ENCODE measurements at regions not wholly inside any gene's neighbourhood (a gene's known extent, or its start where the extent isn't known, plus 50 kb on each side); places are given as distances from the start of the nearest gene placed in this dataset.

DNA sequence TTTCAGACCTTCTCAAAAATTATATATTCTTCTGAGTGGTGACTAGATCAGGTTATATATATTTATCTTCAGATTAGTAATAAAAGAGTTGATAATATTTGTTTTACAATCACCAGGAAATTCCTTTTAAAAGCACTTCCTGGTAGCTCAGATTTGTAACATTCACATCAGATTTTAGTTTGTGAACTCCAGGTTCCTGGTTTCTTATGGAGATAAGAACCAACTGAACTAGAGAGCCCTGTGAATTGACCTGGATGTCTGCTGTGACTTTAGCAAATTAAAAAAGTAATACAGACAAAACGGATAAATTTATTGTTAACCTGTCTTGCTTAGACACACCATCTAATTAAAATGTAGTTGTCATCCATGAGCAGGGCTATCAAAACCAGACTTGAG, 868.7 kb downstream of the BCL11A start:
- H3K27me3 ChIP-seq (ENCODE audit: control insufficient read depth in 1 of 2, insufficient read depth in 2 of 2, low read length in 2 of 2), result no peaks in the 10 kb centered on the region
- no peak overlapping the region for H3K9ac ChIP-seq (ENCODE audit: low read length)
- no peak overlapping the region for H3K4me3 ChIP-seq (ENCODE audit: low read depth in 1 of 2, low read length in 2 of 2)
- H3K9me3 ChIP-seq (ENCODE audit: low read length), result no peaks in the 10 kb centered on the region
- H3K27ac ChIP-seq (ENCODE audit: low read depth, low read length), result no peak overlapping the region
- no peaks in the 10 kb centered on the region for H3K4me1 ChIP-seq (ENCODE audit: insufficient read depth, low read length)
- no peaks in the 10 kb centered on the region for H3K36me3 ChIP-seq (ENCODE audit: insufficient read depth, low read length)

DNA sequence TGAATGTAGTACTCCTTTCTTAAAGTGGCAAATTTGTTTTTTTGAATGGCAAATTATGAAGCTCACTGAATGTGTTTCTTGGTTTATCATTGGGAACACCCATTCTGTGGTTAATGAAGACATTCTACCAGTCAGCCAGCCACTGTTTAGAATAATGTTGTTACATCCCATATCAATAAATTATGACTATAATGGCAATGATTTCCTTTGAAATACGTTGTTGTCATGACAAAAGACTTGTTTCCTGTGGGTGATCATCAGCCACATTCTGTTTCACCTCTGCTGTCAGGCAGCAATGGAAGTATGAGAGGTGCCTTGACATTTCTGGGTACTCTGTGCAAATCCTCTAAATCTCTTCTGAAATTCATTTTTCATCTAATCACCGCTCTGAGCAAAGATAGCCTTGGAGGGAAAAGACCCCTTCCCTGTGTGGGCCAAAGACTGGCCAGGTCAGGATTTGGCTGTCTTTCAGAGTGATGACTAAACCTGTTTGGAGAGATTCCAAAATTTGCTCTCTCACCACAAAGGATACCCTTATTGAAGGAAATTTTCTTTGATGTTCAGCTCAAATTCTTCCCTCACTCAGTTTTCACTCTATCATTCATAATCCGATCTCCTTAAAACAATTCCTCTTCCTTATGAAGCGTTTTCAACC, 869.2 kb downstream of the BCL11A start:
- Histone ChIP-seq H3K9ac (ENCODE audit: low read length) (no peak overlapping the region), H3K36me3 (ENCODE audit: insufficient read depth, low read length) (no peaks in the 10 kb centered on the region), H3K4me3 (ENCODE audit: low read depth in 1 of 2, low read length in 2 of 2) (no peak overlapping the region), H3K27me3 (ENCODE audit: control insufficient read depth in 1 of 2, insufficient read depth in 2 of 2, low read length in 2 of 2) (no peaks in the 10 kb centered on the region), H3K27ac (ENCODE audit: low read depth, low read length) (no peak overlapping the region), H3K4me1 (ENCODE audit: insufficient read depth, low read length) (no peaks in the 10 kb centered on the region), H3K9me3 (ENCODE audit: low read length) (no peaks in the 10 kb centered on the region)

DNA sequence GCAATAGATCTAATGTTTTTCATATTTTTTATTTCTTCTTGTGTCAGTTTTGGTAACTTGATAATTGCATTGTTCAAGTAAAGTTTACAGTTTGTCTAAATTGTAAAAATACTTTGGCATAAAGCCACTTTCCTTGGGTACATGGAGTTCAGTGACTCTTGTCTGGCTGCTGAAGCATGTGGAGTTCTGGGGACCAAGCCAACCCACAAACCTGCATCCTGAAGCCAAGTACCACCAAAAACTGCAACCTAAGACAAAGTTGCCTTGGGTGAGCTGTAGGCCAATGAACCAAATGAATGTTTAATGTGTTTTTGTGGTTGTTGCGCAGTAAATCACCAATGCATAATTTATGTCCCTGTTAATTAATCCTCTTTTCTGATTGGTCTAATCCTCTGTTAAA, 872.6 kb downstream of the BCL11A start:
- no peaks in the 10 kb centered on the region for H3K36me3 ChIP-seq (ENCODE audit: insufficient read depth, low read length)
- no peaks in the 10 kb centered on the region for H3K4me1 ChIP-seq (ENCODE audit: insufficient read depth, low read length)
- no peak overlapping the region for H3K27ac ChIP-seq (ENCODE audit: low read depth, low read length)
- no peak overlapping the region for H3K4me3 ChIP-seq (ENCODE audit: low read depth in 1 of 2, low read length in 2 of 2)
- no peaks in the 10 kb centered on the region for H3K9me3 ChIP-seq (ENCODE audit: low read length)
- no peaks in the 10 kb centered on the region for H3K27me3 ChIP-seq (ENCODE audit: control insufficient read depth in 1 of 2, insufficient read depth in 2 of 2, low read length in 2 of 2)
- no peak overlapping the region for H3K9ac ChIP-seq (ENCODE audit: low read length)

DNA sequence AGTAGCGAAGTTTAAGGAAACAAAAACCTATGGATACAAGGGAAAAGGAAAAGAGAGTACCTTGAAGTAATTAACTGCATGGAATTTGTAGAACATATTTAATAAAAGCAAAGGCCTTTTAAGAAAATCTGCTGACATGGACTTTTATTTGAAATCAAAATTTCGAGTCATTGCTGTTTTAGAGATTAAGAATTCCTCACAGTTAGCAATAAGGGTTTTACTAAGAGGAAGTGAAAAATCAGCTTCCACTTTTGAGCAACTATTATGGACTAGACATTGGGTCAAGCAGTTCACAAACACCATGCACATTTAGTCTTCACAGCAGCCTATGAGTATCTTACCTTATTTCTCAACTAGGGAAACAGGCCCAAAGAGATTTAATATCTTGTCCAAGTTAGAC, 876.3 kb downstream of the BCL11A start:
- Histone ChIP-seq H3K27ac (ENCODE audit: low read depth, low read length) (no peak overlapping the region), H3K9ac (ENCODE audit: low read length) (no peak overlapping the region), H3K4me3 (ENCODE audit: low read depth in 1 of 2, low read length in 2 of 2) (no peak overlapping the region), H3K9me3 (ENCODE audit: low read length) (no peaks in the 10 kb centered on the region), H3K4me1 (ENCODE audit: insufficient read depth, low read length) (no peaks in the 10 kb centered on the region), H3K36me3 (ENCODE audit: insufficient read depth, low read length) (no peaks in the 10 kb centered on the region), H3K27me3 (ENCODE audit: control insufficient read depth in 1 of 2, insufficient read depth in 2 of 2, low read length in 2 of 2) (no peaks in the 10 kb centered on the region)

DNA sequence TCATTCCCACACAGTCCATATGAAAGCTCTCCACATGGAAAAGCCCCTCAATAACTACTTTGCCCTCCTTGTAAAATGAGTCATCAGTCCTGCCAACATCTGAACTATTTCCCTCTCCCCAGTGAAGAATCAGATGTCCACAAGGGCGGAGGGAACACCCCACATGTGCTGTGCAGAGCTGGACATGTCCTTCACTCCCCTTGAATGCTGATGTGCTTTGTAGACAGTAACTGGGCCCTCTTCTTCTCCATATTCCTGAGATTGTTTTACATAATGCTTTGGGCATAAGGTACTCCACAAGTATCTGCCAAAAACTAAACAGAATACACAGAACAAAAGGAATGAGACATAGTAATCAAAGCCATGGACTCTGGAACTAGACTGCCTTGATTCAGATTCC, 879.4 kb downstream of the BCL11A start:
- no peaks in the 10 kb centered on the region for H3K4me1 ChIP-seq (ENCODE audit: insufficient read depth, low read length)
- no peaks in the 10 kb centered on the region for H3K36me3 ChIP-seq (ENCODE audit: insufficient read depth, low read length)
- no peak overlapping the region for H3K9ac ChIP-seq (ENCODE audit: low read length)
- H3K27me3 ChIP-seq (ENCODE audit: control insufficient read depth in 1 of 2, insufficient read depth in 2 of 2, low read length in 2 of 2), result no peaks in the 10 kb centered on the region
- H3K9me3 ChIP-seq (ENCODE audit: low read length), result no peaks in the 10 kb centered on the region
- H3K4me3 ChIP-seq (ENCODE audit: low read depth in 1 of 2, low read length in 2 of 2), result no peak overlapping the region
- H3K27ac ChIP-seq (ENCODE audit: low read depth, low read length), result no peak overlapping the region

DNA sequence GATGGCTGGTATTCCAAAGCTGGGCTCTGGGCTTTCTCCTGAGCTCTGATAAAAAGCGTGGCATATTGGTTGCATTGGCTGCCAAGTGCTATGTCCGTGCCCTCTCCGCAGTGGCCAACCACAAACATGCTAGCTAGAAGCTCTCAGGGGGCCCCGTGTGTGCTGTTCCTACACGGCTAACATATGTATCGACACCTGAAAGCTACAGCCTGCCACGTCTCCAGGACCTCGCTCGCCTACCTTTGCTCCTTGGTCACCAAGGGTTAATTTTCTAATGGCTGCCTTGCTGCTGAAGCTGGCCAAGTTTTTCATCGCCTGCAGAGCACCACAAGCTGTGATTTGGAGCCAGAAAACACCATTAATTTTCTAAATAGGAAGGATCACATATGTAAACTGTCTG, 888.4 kb downstream of the BCL11A start:
- Histone ChIP-seq H3K9me3 (ENCODE audit: low read length) (no peaks in the 10 kb centered on the region), H3K27ac (ENCODE audit: low read depth, low read length) (no peak overlapping the region), H3K9ac (ENCODE audit: low read length) (no peak overlapping the region), H3K4me1 (ENCODE audit: insufficient read depth, low read length) (no peaks in the 10 kb centered on the region), H3K4me3 (ENCODE audit: low read depth in 1 of 2, low read length in 2 of 2) (no peak overlapping the region), H3K36me3 (ENCODE audit: insufficient read depth, low read length) (no peaks in the 10 kb centered on the region), H3K27me3 (ENCODE audit: control insufficient read depth in 1 of 2, insufficient read depth in 2 of 2, low read length in 2 of 2) (no peaks in the 10 kb centered on the region)

DNA sequence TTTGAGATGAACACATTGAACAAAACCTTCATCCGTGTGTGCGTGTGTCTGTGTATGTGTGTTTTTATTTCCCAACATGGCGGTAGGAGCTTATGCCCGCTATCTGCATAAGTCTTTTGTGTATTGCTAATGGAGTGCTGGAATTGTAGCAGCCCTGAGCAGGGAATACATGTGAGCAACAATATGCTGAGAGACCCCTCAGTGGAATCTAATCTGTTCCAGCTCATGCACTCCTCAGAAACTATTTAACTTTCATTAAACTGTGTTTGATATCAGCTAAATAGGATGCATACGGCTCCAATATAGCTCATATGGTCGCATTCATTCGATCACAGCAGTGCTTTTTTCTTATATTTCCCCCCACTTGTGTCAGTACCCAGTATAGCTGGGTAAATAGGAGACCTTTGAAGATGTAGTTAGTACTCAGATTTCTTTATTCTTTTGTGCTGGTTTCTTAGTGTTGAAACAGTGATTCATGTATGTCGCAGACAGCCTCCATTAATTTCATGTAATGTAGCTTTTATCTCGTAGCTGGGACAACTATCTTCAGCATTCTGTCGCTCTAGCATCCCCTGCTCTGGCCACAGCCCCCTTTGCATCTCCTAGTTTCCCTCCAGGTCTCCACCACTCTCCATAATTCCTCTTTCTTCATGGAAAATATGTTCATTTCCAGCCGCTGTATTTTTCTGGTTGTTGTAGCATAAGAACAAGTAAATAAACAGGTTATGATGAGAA, 891.2 kb downstream of the BCL11A start:
- Histone ChIP-seq H3K4me3 (ENCODE audit: low read depth in 1 of 2, low read length in 2 of 2) (no peak overlapping the region), H3K36me3 (ENCODE audit: insufficient read depth, low read length) (no peaks in the 10 kb centered on the region), H3K9me3 (ENCODE audit: low read length) (no peaks in the 10 kb centered on the region), H3K27me3 (ENCODE audit: control insufficient read depth in 1 of 2, insufficient read depth in 2 of 2, low read length in 2 of 2) (no peaks in the 10 kb centered on the region), H3K4me1 (ENCODE audit: insufficient read depth, low read length) (no peaks in the 10 kb centered on the region), H3K27ac (ENCODE audit: low read depth, low read length) (no peak overlapping the region), H3K9ac (ENCODE audit: low read length) (no peak overlapping the region)

DNA sequence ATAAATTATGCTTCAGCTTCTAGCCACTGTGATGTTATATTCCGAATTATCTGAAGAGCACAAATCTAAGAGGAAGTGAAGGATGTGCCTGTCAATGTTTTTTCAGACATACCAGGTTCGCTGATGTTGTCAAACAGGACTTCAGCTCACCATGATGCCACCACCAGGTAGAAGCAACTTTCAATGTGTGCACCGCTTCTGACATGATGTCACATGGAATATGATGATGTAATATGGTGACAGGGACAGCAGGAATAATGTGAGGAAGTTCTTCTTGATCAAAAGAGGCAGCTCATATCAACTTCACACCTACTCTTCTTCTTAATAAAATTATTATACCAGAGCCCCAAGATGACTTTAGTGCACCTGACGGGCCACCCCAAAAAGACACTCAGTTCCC, 893.2 kb downstream of the BCL11A start:
- Histone ChIP-seq H3K9ac (ENCODE audit: low read length) (no peak overlapping the region), H3K36me3 (ENCODE audit: insufficient read depth, low read length) (no peaks in the 10 kb centered on the region), H3K27ac (ENCODE audit: low read depth, low read length) (no peak overlapping the region), H3K4me1 (ENCODE audit: insufficient read depth, low read length) (no peaks in the 10 kb centered on the region), H3K9me3 (ENCODE audit: low read length) (no peaks in the 10 kb centered on the region), H3K27me3 (ENCODE audit: control insufficient read depth in 1 of 2, insufficient read depth in 2 of 2, low read length in 2 of 2) (no peaks in the 10 kb centered on the region), H3K4me3 (ENCODE audit: low read depth in 1 of 2, low read length in 2 of 2) (no peak overlapping the region)

DNA sequence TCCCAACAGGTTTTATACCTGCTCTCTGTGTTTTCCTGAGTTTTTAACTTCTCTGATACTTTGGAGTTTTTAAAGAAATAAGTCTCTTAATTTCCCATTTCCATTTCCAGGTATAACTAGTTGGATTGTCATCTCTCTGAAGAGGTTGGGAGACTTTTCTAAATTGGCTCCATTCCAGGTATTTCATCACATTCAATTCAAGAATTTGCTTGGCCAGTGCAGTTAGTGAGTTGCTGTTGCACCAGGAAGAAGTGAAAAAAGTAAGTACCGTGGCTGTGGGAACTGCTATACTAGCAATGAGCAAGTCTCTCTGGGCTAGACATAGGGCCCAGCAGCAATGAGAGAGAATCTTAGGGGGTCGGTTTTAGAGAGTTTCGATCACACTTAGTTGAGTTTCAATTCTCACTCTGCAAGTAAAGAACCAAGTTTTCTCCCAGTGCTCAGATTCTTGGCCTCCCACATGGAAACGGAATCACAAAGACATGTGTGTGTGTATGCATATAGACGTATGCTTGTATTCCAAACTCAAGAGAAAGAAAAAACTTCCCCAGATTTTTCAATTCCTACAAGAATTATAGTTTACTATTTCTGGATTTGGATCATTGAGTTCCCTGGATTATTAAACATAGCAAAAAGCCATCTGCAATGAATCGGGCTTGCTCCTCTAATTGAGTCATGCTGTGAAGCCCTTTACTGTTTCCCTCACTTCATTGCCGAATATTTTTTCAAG, 894.4 kb downstream of the BCL11A start:
- Histone ChIP-seq H3K4me1 (ENCODE audit: insufficient read depth, low read length) (no peaks in the 10 kb centered on the region), H3K9ac (ENCODE audit: low read length) (no peak overlapping the region), H3K27ac (ENCODE audit: low read depth, low read length) (no peak overlapping the region), H3K4me3 (ENCODE audit: low read depth in 1 of 2, low read length in 2 of 2) (no peak overlapping the region), H3K27me3 (ENCODE audit: control insufficient read depth in 1 of 2, insufficient read depth in 2 of 2, low read length in 2 of 2) (no peaks in the 10 kb centered on the region), H3K9me3 (ENCODE audit: low read length) (no peaks in the 10 kb centered on the region), H3K36me3 (ENCODE audit: insufficient read depth, low read length) (no peaks in the 10 kb centered on the region)

DNA sequence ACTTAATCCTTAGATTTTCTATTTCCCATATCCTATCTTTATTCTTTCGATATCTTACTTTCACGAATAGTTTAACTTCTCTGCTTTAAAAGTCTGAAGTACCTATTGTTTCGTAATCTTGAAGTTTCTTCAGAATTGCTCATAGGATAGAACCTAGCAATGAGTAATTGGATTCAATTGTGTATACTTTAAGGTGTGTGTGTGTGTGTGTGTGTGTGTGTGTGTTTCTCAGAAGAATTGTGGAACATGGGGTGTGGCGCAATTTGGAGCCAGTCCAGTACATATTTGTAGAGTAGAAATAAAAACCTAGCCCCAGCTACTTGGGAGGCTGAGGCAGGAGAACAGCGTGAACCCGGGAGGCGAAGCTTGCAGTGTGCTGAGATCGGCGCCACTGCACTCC, 897.6 kb downstream of the BCL11A start:
- Histone ChIP-seq H3K9ac (ENCODE audit: low read length) (no peak overlapping the region), H3K9me3 (ENCODE audit: low read length) (no peaks in the 10 kb centered on the region)

DNA sequence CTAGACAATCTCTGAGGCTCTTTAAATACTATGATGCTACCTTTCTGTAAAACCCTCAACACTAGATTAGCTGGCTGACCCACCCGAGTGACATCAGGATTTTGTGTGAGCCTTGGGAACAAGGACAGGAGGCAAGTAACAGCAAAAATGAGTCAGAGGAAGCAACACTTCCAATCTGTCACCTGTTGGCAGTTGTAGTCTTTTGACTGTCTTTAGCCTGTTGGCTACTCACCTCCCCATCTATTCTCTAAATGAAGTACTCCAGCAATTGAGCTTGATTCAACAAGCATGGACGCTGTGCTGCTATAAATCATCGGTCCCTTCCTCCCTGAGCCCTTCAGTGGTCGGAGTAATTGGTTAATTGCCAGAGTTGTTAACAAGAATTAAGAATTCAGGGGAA, 898.7 kb downstream of the BCL11A start:
- H3K27me3 ChIP-seq (ENCODE audit: control insufficient read depth in 1 of 2, insufficient read depth in 2 of 2, low read length in 2 of 2), result no peaks in the 10 kb centered on the region
- H3K36me3 ChIP-seq (ENCODE audit: insufficient read depth, low read length), result no peaks in the 10 kb centered on the region
- H3K27ac ChIP-seq (ENCODE audit: low read depth, low read length), result no peak overlapping the region
- no peaks in the 10 kb centered on the region for H3K4me1 ChIP-seq (ENCODE audit: insufficient read depth, low read length)
- H3K4me3 ChIP-seq (ENCODE audit: low read depth in 1 of 2, low read length in 2 of 2), result no peak overlapping the region
- H3K9ac ChIP-seq (ENCODE audit: low read length), result no peak overlapping the region
- H3K9me3 ChIP-seq (ENCODE audit: low read length), result no peaks in the 10 kb centered on the region

More for the DNA sequence above, 897.6 kb downstream of the BCL11A start:
- H3K27ac ChIP-seq (ENCODE audit: low read depth, low read length), result no peak overlapping the region
- no peak overlapping the region for H3K4me3 ChIP-seq (ENCODE audit: low read depth in 1 of 2, low read length in 2 of 2)
- no peaks in the 10 kb centered on the region for H3K27me3 ChIP-seq (ENCODE audit: control insufficient read depth in 1 of 2, insufficient read depth in 2 of 2, low read length in 2 of 2)
- no peaks in the 10 kb centered on the region for H3K36me3 ChIP-seq (ENCODE audit: insufficient read depth, low read length)
- H3K4me1 ChIP-seq (ENCODE audit: insufficient read depth, low read length), result no peaks in the 10 kb centered on the region

Measured in muscle layer of colon (tissue), 2 donors.